OCI-LY7 (cell line): ENCODE measurements at regions not wholly inside any gene's neighbourhood (a gene's known extent, or its start where the extent isn't known, plus 50 kb on each side); places are given as distances from the start of the nearest gene placed in this dataset.

Experiments used
- BruUV-seq: library from RNA; stranded (reverse); fragments of 400-500 nt; replicated peaks from 2 replicates; lab custom pipeline; 2021; lab: Mats Ljungman, UMichigan
- CTCF ChIA-PET: fragments of 300-600 bp; sonication (Branson Sonifier 250); formaldehyde crosslinking; loops from one replicate; lab custom pipeline; 2022; ENCODE audit warnings: antibody characterized with exemption; ENCODE audit not compliant: unreplicated experiment; lab: Charles Lee
- POLR2A ChIA-PET: fragments of 300-600 bp; sonication (Branson Sonifier 250); formaldehyde crosslinking; loops from one replicate; lab custom pipeline; 2022; ENCODE audit warnings: antibody characterized with exemption; lab: Charles Lee
- DNase-seq: peaks from one replicate; pipeline ENCODE4 v3.0.0-alpha.2; 2015; ENCODE audit warnings: low spot score
- H2AFZ ChIP-seq: fragments of 200-600 bp; sonication (generic), shearing (Covaris generic); 2 replicates; pipeline ENCODE4 v1.6.1; 2014; ENCODE audit warnings: mild to moderate bottlenecking, antibody characterized with exemption, low read length, moderate library complexity
- H3K27ac ChIP-seq: fragments of 200-600 bp; sonication (generic); 2 replicates; pipeline ENCODE4 v1.5.1; 2014; ENCODE audit warnings: mixed run types, low read depth, mild to moderate bottlenecking, moderate library complexity, low read length, inconsistent platforms; ENCODE audit not compliant: poor library complexity, severe bottlenecking
- H3K36me3 ChIP-seq: fragments of 200-600 bp; sonication (generic); 2 replicates; pipeline ENCODE4 v1.6.1; 2014; ENCODE audit warnings: mild to moderate bottlenecking, antibody characterized with exemption, low read length, moderate library complexity, mixed read lengths; ENCODE audit not compliant: insufficient read depth
- H3K4me1 ChIP-seq: fragments of 200-600 bp; sonication (generic); 2 replicates; pipeline ENCODE4 v1.5.1; 2014; ENCODE audit warnings: mild to moderate bottlenecking, low read length; ENCODE audit not compliant: insufficient read depth, poor library complexity, severe bottlenecking
- H3K4me2 ChIP-seq: fragments of 200-600 bp; sonication (generic); 2 replicates; pipeline ENCODE4 v1.6.1; 2014; ENCODE audit warnings: mild to moderate bottlenecking, low read length
- H3K4me3 ChIP-seq: fragments of 200-600 bp; sonication (generic); 2 replicates; pipeline ENCODE4 v1.5.1; 2014; ENCODE audit warnings: mild to moderate bottlenecking, low read depth, low read length; ENCODE audit not compliant: poor library complexity, severe bottlenecking
- H3K79me2 ChIP-seq: fragments of 200-600 bp; sonication (generic); 2 replicates; pipeline ENCODE4 v1.6.1; 2016; ENCODE audit warnings: low read depth, mild to moderate bottlenecking, low read length, moderate library complexity, mixed read lengths; ENCODE audit not compliant: insufficient read depth
- H3K9me2 ChIP-seq: fragments of 200-600 bp; sonication (generic); 2 replicates; pipeline ENCODE4 v1.6.1; 2016; ENCODE audit warnings: mild to moderate bottlenecking, low read length, mixed read lengths; ENCODE audit not compliant: insufficient read depth
- H3K9me3 ChIP-seq: fragments of 200-600 bp; sonication (generic); 2 replicates; pipeline ENCODE4 v1.6.1; 2014; ENCODE audit warnings: mild to moderate bottlenecking, mixed run types, low read length, mixed read lengths
- H4K20me1 ChIP-seq: fragments of 200-600 bp; sonication (generic); 2 replicates; pipeline ENCODE4 v1.6.1; 2014; ENCODE audit warnings: mild to moderate bottlenecking, antibody characterized with exemption, low read length, moderate library complexity, mixed read lengths; ENCODE audit not compliant: insufficient read depth
- EZH2phosphoT487 ChIP-seq: fragments of 200-600 bp; sonication (generic); IDR thresholded peaks from 2 replicates; pipeline ENCODE4 v1.6.1; 2018; ENCODE audit warnings: low read depth, borderline replicate concordance, mild to moderate bottlenecking, mixed run types, antibody characterized with exemption, low read length, moderate library complexity, mixed read lengths
- intact Hi-C: fragments of 100-400 bp; cut with micrococcal nuclease; formaldehyde crosslinking; loops from one replicate; pipeline ENCODE4 v1.10.0; 2022; ENCODE audit not compliant: unreplicated experiment
- TF ChIP-seq, protein P1 (sequence below): fragments of 200-600 bp; sonication (generic); conservative IDR thresholded peaks from 2 replicates; pipeline ENCODE4 v1.5.1; 2014; ENCODE audit warnings: mild to moderate bottlenecking, antibody characterized with exemption, low read length, moderate library complexity, mixed read lengths

DNA sequence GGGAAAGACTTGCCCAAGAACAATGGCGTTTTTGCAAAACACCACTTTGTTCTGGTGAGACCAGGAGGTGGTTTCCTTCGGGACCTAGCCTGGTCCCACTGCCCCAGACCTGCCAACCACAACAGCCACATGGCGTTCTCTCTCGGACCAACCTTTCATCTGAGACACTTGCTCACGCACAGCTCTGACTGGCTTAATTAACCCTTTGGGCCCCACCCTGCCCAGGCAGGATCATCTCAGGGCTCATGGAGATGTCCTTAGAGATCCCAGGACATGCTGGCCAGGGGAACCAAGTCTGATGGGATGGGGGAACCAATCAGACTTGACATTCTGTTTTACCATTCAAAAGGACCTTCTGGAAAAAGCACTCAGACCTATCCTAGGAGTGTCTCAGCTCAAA lies 97.8 kb upstream of the SLC2A1 start:
- Histone ChIP-seq H3K4me2 (no peak overlapping the region), H4K20me1 (no peaks in the 10 kb centered on the region), H3K9me2 (no peaks in the 10 kb centered on the region), H3K9me3 (no peaks in the 10 kb centered on the region), H3K79me2 (no peaks in the 10 kb centered on the region), H2AFZ (no peak overlapping the region), H3K27ac (no peak overlapping the region), H3K36me3 (no peaks in the 10 kb centered on the region), H3K4me1 (no peaks in the 10 kb centered on the region), H3K4me3 (no peak overlapping the region)
- BruUV-seq, result no TSS peak
- TF ChIP-seq, protein P1, sequence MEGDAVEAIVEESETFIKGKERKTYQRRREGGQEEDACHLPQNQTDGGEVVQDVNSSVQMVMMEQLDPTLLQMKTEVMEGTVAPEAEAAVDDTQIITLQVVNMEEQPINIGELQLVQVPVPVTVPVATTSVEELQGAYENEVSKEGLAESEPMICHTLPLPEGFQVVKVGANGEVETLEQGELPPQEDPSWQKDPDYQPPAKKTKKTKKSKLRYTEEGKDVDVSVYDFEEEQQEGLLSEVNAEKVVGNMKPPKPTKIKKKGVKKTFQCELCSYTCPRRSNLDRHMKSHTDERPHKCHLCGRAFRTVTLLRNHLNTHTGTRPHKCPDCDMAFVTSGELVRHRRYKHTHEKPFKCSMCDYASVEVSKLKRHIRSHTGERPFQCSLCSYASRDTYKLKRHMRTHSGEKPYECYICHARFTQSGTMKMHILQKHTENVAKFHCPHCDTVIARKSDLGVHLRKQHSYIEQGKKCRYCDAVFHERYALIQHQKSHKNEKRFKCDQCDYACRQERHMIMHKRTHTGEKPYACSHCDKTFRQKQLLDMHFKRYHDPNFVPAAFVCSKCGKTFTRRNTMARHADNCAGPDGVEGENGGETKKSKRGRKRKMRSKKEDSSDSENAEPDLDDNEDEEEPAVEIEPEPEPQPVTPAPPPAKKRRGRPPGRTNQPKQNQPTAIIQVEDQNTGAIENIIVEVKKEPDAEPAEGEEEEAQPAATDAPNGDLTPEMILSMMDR, result no peak
- no peak for TF ChIP-seq EZH2phosphoT487
- ChIA-PET CTCF (no interaction called here), POLR2A (interaction anchor here (0.5 kb wide), 1 partner anchor 152 kb away, joined by 3 read pairs; no protein-coding TSS in a partner anchor)
- no peak for DNase-seq
- intact Hi-C loops, result no loop called here

DNA sequence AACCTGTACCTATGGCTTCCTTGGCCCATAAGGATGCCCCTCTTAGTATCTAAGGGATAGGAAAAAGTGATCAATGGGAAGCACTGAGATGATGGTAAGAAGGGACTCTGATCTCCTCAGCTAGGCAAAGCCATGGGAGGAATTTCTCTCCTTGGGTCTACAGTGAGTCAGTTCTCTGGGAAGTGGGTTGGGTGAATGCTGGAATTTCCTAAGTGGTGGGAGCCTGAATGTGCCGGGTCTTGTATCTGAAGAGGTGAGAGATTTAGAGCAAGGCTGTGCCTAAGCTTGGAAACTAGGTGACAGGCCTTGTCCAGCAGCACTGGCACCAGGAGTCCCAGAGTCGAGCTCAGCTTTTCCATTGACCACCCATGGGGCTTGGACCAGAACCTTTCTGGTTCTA lies 96.3 kb upstream of the SLC2A1 start:
- Histone ChIP-seq H3K9me2 (no peaks in the 10 kb centered on the region), H2AFZ (no peak overlapping the region), H4K20me1 (no peaks in the 10 kb centered on the region), H3K27ac (no peak overlapping the region), H3K4me1 (no peaks in the 10 kb centered on the region), H3K36me3 (no peaks in the 10 kb centered on the region), H3K4me2 (no peak overlapping the region), H3K79me2 (no peaks in the 10 kb centered on the region), H3K9me3 (no peaks in the 10 kb centered on the region), H3K4me3 (no peak overlapping the region)
- intact Hi-C loops, result no loop called here
- no peak for DNase-seq
- POLR2A ChIA-PET, result no interaction called here
- BruUV-seq, result no TSS peak
- CTCF ChIA-PET, result interaction anchor here (0.6 kb wide), 1 partner anchor 1152 kb away, joined by 3 read pairs; no protein-coding TSS in a partner anchor
- no peak for TF ChIP-seq EZH2phosphoT487
- TF ChIP-seq, protein P1, result no peak

- H3K4me2 ChIP-seq, result no peak overlapping the region
- no peaks in the 10 kb centered on the region for H3K36me3 ChIP-seq
- intact Hi-C loops, result no loop called here
- H3K9me2 ChIP-seq, result no peaks in the 10 kb centered on the region
- POLR2A ChIA-PET, result no interaction called here
- H3K4me1 ChIP-seq, result no peaks in the 10 kb centered on the region
- no peak for DNase-seq
- H3K4me3 ChIP-seq, result no peak overlapping the region
- no peaks in the 10 kb centered on the region for H3K79me2 ChIP-seq
- CTCF ChIA-PET, result no interaction called here
- no TSS peak for BruUV-seq
- H3K27ac ChIP-seq, result no peak overlapping the region
- H4K20me1 ChIP-seq, result no peaks in the 10 kb centered on the region
- no peak overlapping the region for H2AFZ ChIP-seq
- no peaks in the 10 kb centered on the region for H3K9me3 ChIP-seq
- TF ChIP-seq, protein P1, result no peak
- TF ChIP-seq EZH2phosphoT487, result no peak
Measured at GRCh38 chr1:43052786-43053439, 94.2 kb upstream of the SLC2A1 start.
